ENCODE measurements at regions not wholly inside any gene's neighbourhood (a gene's known extent, or its start where the extent isn't known, plus 50 kb on each side); places are given as distances from the start of the nearest gene placed in this dataset.

DNA sequence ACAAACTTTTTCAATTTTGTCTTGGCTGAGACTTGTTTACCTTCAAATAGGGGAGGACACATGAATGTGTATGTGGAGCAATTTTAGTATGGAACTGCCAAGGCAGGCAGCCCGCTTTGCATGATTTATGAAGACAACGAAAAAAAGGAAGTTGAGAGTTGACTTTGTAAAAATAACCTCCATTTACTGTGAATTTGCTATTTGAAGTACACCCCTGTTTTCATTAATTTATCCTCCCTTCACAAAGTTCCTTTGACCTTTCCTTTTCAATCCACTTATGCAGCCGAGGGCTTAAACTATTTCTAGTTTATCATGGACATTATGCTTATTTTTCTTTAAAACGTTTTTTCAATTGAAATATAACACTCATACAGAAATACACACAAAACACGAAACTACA, 369.6 kb upstream of the CADM1 start:
- TF ChIP-seq, protein P1, sequence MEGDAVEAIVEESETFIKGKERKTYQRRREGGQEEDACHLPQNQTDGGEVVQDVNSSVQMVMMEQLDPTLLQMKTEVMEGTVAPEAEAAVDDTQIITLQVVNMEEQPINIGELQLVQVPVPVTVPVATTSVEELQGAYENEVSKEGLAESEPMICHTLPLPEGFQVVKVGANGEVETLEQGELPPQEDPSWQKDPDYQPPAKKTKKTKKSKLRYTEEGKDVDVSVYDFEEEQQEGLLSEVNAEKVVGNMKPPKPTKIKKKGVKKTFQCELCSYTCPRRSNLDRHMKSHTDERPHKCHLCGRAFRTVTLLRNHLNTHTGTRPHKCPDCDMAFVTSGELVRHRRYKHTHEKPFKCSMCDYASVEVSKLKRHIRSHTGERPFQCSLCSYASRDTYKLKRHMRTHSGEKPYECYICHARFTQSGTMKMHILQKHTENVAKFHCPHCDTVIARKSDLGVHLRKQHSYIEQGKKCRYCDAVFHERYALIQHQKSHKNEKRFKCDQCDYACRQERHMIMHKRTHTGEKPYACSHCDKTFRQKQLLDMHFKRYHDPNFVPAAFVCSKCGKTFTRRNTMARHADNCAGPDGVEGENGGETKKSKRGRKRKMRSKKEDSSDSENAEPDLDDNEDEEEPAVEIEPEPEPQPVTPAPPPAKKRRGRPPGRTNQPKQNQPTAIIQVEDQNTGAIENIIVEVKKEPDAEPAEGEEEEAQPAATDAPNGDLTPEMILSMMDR (IDR thresholded peaks at IDR 0.05; ENCODE audit: low read depth, low read length) = no peak
- TF ChIP-seq EZH2phosphoT487 (IDR thresholded peaks at IDR 0.05; ENCODE audit: low read depth) = no peak

Measured in OCI-LY3 (cell line).